NCI-H774 (cell line): ENCODE measurements at regions not wholly inside any gene's neighbourhood (a gene's known extent, or its start where the extent isn't known, plus 50 kb on each side); places are given as distances from the start of the nearest gene placed in this dataset.
"Not testable (repeated sequence)": the region's sequence is repeated elsewhere in the genome, so short reads cannot be mapped to it uniquely, and the experiment has no call there.

Experiments
- DNase-seq: peaks from one replicate; lab custom pipeline; 2025; lab: John Stamatoyannopoulos, UW

- DNase-seq: no peak
Measured at GRCh38 chr1:9465640-9466039, 73.6 kb upstream of the SLC25A33 start.

- no peak for DNase-seq
Measured at GRCh38 chr1:9466780-9467758, 72.2 kb upstream of the SLC25A33 start.

- DNase-seq: not testable (repeated sequence)
Measured at GRCh38 chr1:9469882-9470281, 69.4 kb upstream of the SLC25A33 start.

GRCh38 chr1:9471679-9472078 lies 67.6 kb upstream of the SLC25A33 start:
- no peak for DNase-seq

- DNase-seq: no peak
Measured at GRCh38 chr1:9472386-9473031, 66.8 kb upstream of the SLC25A33 start.

GRCh38 chr1:9473032-9473807 lies 66.0 kb upstream of the SLC25A33 start:
- DNase-seq: no peak

- DNase-seq: no peak
Measured at GRCh38 chr1:9475061-9475627, 64.1 kb upstream of the SLC25A33 start.

- no peak for DNase-seq
Measured at GRCh38 chr1:9476790-9477463, 62.3 kb upstream of the SLC25A33 start.

- DNase-seq: no peak
Measured at GRCh38 chr1:9477535-9477934, 61.7 kb upstream of the SLC25A33 start.

GRCh38 chr1:9478021-9478420 lies 61.2 kb upstream of the SLC25A33 start:
- DNase-seq: no peak

- DNase-seq: no peak
Measured at GRCh38 chr1:9481048-9481447, 58.2 kb upstream of the SLC25A33 start.

- DNase-seq: no peak
Measured at GRCh38 chr1:9482403-9482802, 56.9 kb upstream of the SLC25A33 start.

- no peak for DNase-seq
Measured at GRCh38 chr1:9482816-9483572, 56.3 kb upstream of the SLC25A33 start.

- DNase-seq: no peak
Measured at GRCh38 chr1:9486466-9487140, 52.7 kb upstream of the SLC25A33 start.
